GM12865 (cell line): ENCODE measurements at regions not wholly inside any gene's neighbourhood (a gene's known extent, or its start where the extent isn't known, plus 50 kb on each side); places are given as distances from the start of the nearest gene placed in this dataset.

Experiments
- DNase-seq: peaks from one replicate; pipeline ENCODE4 v3.0.0; 2010; ENCODE audit warnings: low read depth
- H3K4me3 ChIP-seq: 2 replicates; pipeline ENCODE4 v1.5.1; 2011; ENCODE audit warnings: mild to moderate bottlenecking, low read depth, low read length, control low read depth
- TF ChIP-seq, protein P1 (sequence below): IDR thresholded peaks from 2 replicates; pipeline ENCODE4 v1.5.1; 2011; ENCODE audit warnings: low read length, control low read depth, low read depth, inconsistent platforms; ENCODE audit not compliant: insufficient read depth; ENCODE audit errors: missing control alignments

DNA sequence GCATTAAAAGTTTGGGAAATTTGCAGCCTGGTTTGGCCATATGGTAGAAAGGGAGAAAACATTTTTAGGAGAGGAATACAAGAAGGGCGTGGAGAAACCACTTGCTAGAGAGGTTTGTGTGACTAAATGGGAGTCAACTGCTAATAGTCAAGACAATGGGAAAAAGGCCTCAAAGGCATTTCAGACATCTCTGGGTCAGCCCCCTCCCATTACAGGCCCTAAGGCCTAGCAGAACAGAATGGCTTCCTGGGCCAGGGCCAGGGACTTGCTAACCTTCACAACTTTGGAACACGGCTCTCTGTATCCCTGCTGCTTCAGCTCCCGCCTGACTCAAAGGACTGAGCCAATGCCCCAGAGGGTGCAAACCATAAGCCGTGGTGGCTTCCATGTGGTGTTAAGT is 752.3 kb upstream of the ADAMTS5 start:
- H3K4me3 ChIP-seq: no peak overlapping the region
- TF ChIP-seq, protein P1, sequence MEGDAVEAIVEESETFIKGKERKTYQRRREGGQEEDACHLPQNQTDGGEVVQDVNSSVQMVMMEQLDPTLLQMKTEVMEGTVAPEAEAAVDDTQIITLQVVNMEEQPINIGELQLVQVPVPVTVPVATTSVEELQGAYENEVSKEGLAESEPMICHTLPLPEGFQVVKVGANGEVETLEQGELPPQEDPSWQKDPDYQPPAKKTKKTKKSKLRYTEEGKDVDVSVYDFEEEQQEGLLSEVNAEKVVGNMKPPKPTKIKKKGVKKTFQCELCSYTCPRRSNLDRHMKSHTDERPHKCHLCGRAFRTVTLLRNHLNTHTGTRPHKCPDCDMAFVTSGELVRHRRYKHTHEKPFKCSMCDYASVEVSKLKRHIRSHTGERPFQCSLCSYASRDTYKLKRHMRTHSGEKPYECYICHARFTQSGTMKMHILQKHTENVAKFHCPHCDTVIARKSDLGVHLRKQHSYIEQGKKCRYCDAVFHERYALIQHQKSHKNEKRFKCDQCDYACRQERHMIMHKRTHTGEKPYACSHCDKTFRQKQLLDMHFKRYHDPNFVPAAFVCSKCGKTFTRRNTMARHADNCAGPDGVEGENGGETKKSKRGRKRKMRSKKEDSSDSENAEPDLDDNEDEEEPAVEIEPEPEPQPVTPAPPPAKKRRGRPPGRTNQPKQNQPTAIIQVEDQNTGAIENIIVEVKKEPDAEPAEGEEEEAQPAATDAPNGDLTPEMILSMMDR: no peak
- DNase-seq: no peak

DNA sequence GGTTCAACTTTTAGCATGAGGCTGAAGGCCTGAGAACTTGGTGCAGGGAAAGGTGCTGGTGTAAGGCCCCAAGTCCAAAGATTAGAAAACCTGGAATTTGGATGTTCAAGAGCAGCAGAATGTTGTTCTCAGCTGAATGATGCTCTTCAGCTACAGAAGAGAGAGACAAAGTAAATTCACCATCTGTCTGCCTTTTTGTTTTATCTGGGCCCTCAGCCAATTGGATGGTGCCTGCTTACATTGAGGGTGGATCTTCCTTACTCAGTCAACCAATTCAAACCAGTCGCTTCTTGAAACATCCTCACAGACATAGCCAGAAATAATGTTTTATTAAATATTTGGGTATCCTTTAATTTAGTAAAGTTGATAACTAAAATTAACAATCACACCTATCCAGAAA is 748.2 kb upstream of the ADAMTS5 start:
- no peak overlapping the region for H3K4me3 ChIP-seq
- no peak for DNase-seq
- TF ChIP-seq, protein P1: no peak

DNA sequence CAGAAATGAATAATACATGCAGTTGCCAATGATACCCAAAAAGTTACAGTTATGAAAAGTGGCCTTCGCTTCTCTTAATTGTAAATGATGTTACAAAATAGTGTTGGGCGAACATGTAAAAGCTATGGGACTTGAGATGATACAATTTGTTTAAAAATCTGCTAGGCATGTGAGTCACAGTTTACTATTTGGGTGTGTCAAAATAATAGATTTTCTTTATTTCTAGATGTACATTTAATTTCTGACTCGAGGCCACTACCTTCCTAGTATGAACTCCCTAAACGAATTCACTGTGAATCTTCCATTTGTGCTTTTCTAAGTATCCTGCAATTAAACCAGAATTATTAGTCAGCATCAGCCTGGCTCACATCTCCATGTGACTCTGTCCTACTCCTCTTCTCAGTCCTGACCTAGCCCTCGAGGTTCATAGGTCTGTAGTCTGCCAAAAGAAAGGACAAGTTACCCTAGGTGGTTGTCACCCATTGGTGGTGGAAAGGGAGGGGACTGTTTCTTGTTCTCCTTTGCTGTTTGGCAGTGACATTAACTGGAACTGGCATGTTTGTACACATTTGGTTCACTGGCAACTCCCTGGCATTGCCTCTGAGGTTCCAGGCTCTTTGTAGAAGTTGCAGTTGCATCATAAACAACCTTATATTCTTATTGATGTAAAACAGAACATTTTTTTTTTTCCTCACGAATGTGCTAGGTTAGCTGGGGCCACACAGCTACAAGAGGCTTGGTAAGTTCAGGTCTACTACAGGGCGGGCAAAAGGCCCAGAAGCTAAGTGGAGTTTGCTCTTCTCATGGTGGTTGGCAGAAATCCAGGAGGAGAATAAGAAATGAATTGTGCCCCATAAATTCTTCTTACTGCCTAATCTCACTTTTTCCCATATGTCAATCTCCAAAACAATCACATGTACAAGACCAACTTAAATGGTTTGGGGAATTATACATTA is 746.5 kb upstream of the ADAMTS5 start:
- H3K4me3 ChIP-seq: no peak overlapping the region
- TF ChIP-seq, protein P1: no peak
- DNase-seq: no peak

DNA sequence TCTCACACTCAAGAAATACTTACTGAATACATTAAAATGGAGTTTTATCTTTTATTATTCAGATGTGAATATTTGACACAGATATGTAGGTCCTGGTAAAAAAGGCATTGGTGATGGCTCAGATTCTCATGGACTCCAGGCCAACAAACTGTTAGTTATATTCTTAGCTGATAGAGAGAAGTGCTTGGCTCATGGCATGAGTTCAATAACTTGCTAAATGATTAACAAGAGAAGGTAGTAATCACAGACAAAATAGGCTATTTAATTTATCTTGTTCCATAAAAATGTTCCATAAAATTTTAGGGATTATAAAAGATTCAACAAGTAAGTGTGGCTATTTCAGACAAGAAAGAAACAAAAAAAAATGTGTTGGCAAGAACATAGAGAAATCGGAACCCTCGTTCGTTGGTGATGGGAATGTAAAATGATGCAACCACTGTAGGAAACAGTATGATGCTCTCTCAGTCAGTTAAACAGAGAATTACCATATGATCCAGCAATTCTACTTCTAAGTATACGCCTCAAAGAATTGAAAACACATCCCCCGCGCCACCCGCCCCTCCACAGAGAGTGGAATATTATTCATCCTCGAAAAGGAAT is 737.8 kb upstream of the ADAMTS5 start:
- TF ChIP-seq, protein P1: no peak
- no peak overlapping the region for H3K4me3 ChIP-seq
- DNase-seq: no peak

DNA sequence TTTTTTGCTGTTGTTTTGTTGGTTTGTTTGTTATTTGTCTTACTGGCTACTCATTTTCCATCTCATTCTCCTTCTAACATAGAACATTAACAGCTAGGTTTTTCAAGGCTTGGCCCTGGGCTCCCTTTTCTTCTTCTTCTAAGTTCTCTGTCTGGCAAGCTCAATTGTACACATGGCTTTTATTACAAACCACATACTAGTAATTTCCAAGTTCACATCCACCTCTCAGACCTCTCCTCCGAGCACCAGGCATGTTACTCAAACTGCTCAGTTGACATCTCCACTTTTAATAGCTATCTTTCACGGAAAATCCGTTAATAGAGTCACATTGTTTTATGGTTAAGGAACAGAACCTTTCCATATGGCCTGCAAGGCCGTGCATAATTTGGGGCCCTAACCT is 736.9 kb upstream of the ADAMTS5 start:
- H3K4me3 ChIP-seq: no peak overlapping the region
- TF ChIP-seq, protein P1: no peak
- no peak for DNase-seq

DNA sequence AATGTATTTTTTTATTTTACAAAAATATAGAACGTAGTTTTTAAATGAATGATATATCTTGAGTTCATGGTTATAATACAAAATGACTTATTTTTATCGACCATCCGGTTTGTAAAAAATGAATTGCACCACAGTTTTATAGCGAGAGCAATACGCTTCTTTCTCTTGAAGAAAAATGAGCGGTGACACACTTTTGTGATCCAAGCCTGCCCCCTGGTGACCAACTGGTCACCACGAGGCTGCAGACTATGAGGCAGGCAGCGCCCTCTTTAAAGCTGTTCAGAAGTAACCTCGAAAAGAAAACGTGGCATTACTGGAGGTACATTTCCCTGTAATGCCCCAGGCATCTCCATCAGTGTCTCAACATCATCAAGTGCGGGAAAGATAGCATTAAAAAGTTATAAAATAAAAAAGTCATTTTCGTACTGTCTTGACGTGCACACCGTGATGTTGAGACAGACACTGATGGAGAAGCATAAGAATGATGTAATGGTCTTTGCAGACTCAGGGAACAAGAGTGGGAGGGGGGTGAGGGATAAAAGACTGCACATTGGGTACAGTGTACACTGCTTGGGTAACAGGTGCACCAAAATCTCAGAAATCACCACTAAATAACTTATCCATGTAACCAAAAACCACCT is 734.2 kb upstream of the ADAMTS5 start:
- no peak overlapping the region for H3K4me3 ChIP-seq
- TF ChIP-seq, protein P1: peak; percentile 60
- DNase-seq: peak; percentile 72
